HEK293 (cell line): ENCODE measurements at regions not wholly inside any gene's neighbourhood (a gene's known extent, or its start where the extent isn't known, plus 50 kb on each side); places are given as distances from the start of the nearest gene placed in this dataset.

Experiments
- CTCF ChIA-PET: fragments of 350-600 bp; formaldehyde crosslinking; extraction: SDS; loops from one replicate; lab custom pipeline; 2021; ENCODE audit warnings: antibody characterized with exemption; lab: Yijun Ruan, JAX
- POLR2A ChIA-PET: fragments of 300-600 bp; formaldehyde crosslinking; extraction: SDS; loops from one replicate; lab custom pipeline; 2020; ENCODE audit warnings: antibody characterized with exemption, inconsistent platforms; lab: Yijun Ruan, JAX
- H3K27ac ChIP-seq: fragments of 200-500 bp; sonication (Bioruptor generic); 2 replicates; pipeline ENCODE4 v1.5.1; 2014; ENCODE audit warnings: low read depth, low read length, control low read depth, inconsistent platforms; ENCODE audit errors: extremely low read depth
- H3K36me3 ChIP-seq, 2 experiments: fragments of 200-500 bp in 1 of 2; sonication (Bioruptor generic) in 1 of 2; 1 replicate in 1 of 2; 2 replicates in 1 of 2; pipeline ENCODE4 v1.5.1; 2014 to 2017; ENCODE audit warnings: inconsistent platforms in 2 of 2, low read length in 2 of 2; ENCODE audit not compliant: control insufficient read depth in 2 of 2, insufficient read depth in 1 of 2
- H3K4me1 ChIP-seq: fragments of 200-500 bp; sonication (Bioruptor generic); 2 replicates; pipeline ENCODE4 v1.5.1; 2014; ENCODE audit warnings: mild to moderate bottlenecking, low read length, inconsistent platforms; ENCODE audit not compliant: control insufficient read depth, insufficient read depth
- H3K4me3 ChIP-seq: 2 replicates; pipeline ENCODE4 v1.5.1; 2011; ENCODE audit warnings: low read depth, mild to moderate bottlenecking, control low read depth, low read length, moderate library complexity
- H3K9me3 ChIP-seq: fragments of 200-500 bp; sonication (Bioruptor generic); 2 replicates; pipeline ENCODE4 v1.5.1; 2014; ENCODE audit warnings: low read depth, low read length, inconsistent platforms; ENCODE audit not compliant: control insufficient read depth, insufficient read depth
- ELK4 ChIP-seq: IDR thresholded peaks from 2 replicates; pipeline ENCODE4 v1.6.1; 2011; ENCODE audit warnings: mild to moderate bottlenecking, low read depth, low read length, borderline replicate concordance
- GLI4 ChIP-seq: fragments of 450-650 bp; formaldehyde crosslinking; IDR thresholded peaks from 2 replicates; pipeline ENCODE4 v1.5.1; 2016; ENCODE audit warnings: missing biosample characterization, missing genetic modification characterization
- GLIS2 ChIP-seq: fragments of 450-650 bp; formaldehyde crosslinking; IDR thresholded peaks from 2 replicates; pipeline ENCODE4 v1.5.1; 2016; ENCODE audit warnings: missing biosample characterization, missing genetic modification characterization
- KLF1 ChIP-seq: fragments of 450-650 bp; formaldehyde crosslinking; IDR thresholded peaks from 2 replicates; pipeline ENCODE4 v1.5.1; 2016; ENCODE audit warnings: missing biosample characterization, missing genetic modification characterization
- MYNN ChIP-seq: fragments of 450-650 bp; formaldehyde crosslinking; IDR thresholded peaks from 2 replicates; pipeline ENCODE4 v1.5.1; 2016; ENCODE audit warnings: missing biosample characterization, missing genetic modification characterization, borderline replicate concordance
- PRDM1 ChIP-seq: fragments of 450-650 bp; formaldehyde crosslinking; IDR thresholded peaks from 2 replicates; pipeline ENCODE4; 2016; ENCODE audit warnings: missing biosample characterization, missing genetic modification characterization
- ZBTB21 ChIP-seq: fragments of 450-650 bp; formaldehyde crosslinking; IDR thresholded peaks from 2 replicates; pipeline ENCODE4 v1.5.1; 2017; ENCODE audit warnings: missing biosample characterization, missing genetic modification characterization
- ZBTB7A ChIP-seq: fragments of 450-650 bp; formaldehyde crosslinking; IDR thresholded peaks from 2 replicates; pipeline ENCODE4 v1.5.1; 2016; ENCODE audit warnings: low read depth, missing biosample characterization, missing genetic modification characterization
- ZNF184 ChIP-seq: fragments of 450-650 bp; IDR thresholded peaks from 2 replicates; pipeline ENCODE4 v1.5.1; 2018; ENCODE audit warnings: missing biosample characterization, mild to moderate bottlenecking, missing genetic modification characterization
- ZNF37A ChIP-seq: fragments of 450-650 bp; IDR thresholded peaks from 2 replicates; pipeline ENCODE4 v1.5.1; 2018; ENCODE audit warnings: missing biosample characterization, missing genetic modification characterization
- ZNF530 ChIP-seq: fragments of 450-650 bp; formaldehyde crosslinking; IDR thresholded peaks from 2 replicates; pipeline ENCODE4 v1.5.1; 2016; ENCODE audit warnings: low read depth, missing biosample characterization, missing genetic modification characterization
- ZNF544 ChIP-seq: fragments of 450-650 bp; formaldehyde crosslinking; IDR thresholded peaks from 2 replicates; pipeline ENCODE4 v1.5.0; 2017; ENCODE audit warnings: missing biosample characterization, missing genetic modification characterization
- ZNF548 ChIP-seq: fragments of 450-650 bp; formaldehyde crosslinking; IDR thresholded peaks from 2 replicates; pipeline ENCODE4 v1.5.1; 2016; ENCODE audit warnings: missing biosample characterization, missing genetic modification characterization
- ZNF561 ChIP-seq: fragments of 450-650 bp; IDR thresholded peaks from 2 replicates; pipeline ENCODE4 v1.5.1; 2018; ENCODE audit warnings: missing biosample characterization, missing genetic modification characterization, borderline replicate concordance
- ZNF624 ChIP-seq: fragments of 450-650 bp; formaldehyde crosslinking; IDR thresholded peaks from 2 replicates; pipeline ENCODE4 v1.5.1; 2017; ENCODE audit warnings: missing biosample characterization, missing genetic modification characterization
- ZNF660 ChIP-seq: fragments of 450-650 bp; IDR thresholded peaks from 2 replicates; pipeline ENCODE4 v1.5.1; 2018; ENCODE audit warnings: missing biosample characterization, mild to moderate bottlenecking, missing genetic modification characterization
- ZNF768 ChIP-seq: fragments of 450-650 bp; formaldehyde crosslinking; IDR thresholded peaks from 2 replicates; pipeline ENCODE4 v1.5.1; 2018; ENCODE audit warnings: missing biosample characterization, mild to moderate bottlenecking, missing genetic modification characterization
- ZNF837 ChIP-seq: fragments of 450-650 bp; formaldehyde crosslinking; IDR thresholded peaks from 2 replicates; pipeline ENCODE4 v1.5.1; 2016; ENCODE audit warnings: missing biosample characterization, missing genetic modification characterization
- ZSCAN16 ChIP-seq: fragments of 450-650 bp; formaldehyde crosslinking; IDR thresholded peaks from 2 replicates; pipeline ENCODE4 v1.5.1; 2016; ENCODE audit warnings: missing biosample characterization, missing genetic modification characterization
- TF ChIP-seq, protein P1 (sequence below): fragments of 450-650 bp; formaldehyde crosslinking; IDR thresholded peaks from 2 replicates; pipeline ENCODE4 v1.5.1; 2016; ENCODE audit warnings: missing biosample characterization, missing genetic modification characterization
- TF ChIP-seq, protein P2 (sequence below): fragments of 450-650 bp; IDR thresholded peaks from 2 replicates; pipeline ENCODE4 v1.5.1; 2018; ENCODE audit warnings: missing biosample characterization, mild to moderate bottlenecking, missing genetic modification characterization
- TF ChIP-seq, protein P3 (sequence below): fragments of 450-650 bp; formaldehyde crosslinking; IDR thresholded peaks from 2 replicates; pipeline ENCODE4 v1.5.1; 2016; ENCODE audit warnings: missing biosample characterization, missing genetic modification characterization

GRCh38 chr13:72424059-72424458 is 303.4 kb downstream of the MZT1 start:
- H3K9me3 ChIP-seq, result no peaks in the 10 kb centered on the region
- H3K4me3 ChIP-seq, result no peak overlapping the region
- H3K36me3 ChIP-seq, result no peaks in the 10 kb centered on the region
- no peak for TF ChIP-seq GLI4
- no peak for TF ChIP-seq ZNF768 (tag by site-specific recombination)
- TF ChIP-seq ZNF837 (tag by site-specific recombination), result no peak
- POLR2A ChIA-PET, result no interaction called here
- H3K27ac ChIP-seq, result no peak overlapping the region
- no peaks in the 10 kb centered on the region for H3K4me1 ChIP-seq
- CTCF ChIA-PET, result no interaction called here

DNA sequence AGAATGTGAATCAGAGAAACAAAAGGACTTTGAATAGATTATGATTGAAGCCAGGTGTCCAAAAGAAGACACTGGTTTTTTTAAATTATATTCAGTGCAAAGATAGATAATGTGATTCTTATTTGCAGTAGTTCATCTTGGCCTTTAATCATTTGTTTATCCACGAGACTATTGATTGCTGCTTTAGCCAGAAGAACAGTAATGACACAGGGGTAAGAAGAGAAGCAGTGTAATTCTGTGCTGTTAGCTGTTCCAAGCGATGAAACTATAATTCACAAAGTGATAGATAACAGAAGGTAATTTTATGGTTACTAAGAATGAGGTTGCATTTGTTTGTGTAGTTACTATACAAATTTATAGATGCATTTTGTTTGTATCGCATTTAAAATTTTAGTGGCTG is 311.6 kb downstream of the MZT1 start:
- no peak for TF ChIP-seq ZBTB7A (tag by site-specific recombination)
- TF ChIP-seq GLIS2 (tag by site-specific recombination), result no peak
- no peak for TF ChIP-seq ZBTB21 (tag by site-specific recombination)
- no peak for TF ChIP-seq ZNF561 (tag by site-specific recombination)
- TF ChIP-seq, protein P1, sequence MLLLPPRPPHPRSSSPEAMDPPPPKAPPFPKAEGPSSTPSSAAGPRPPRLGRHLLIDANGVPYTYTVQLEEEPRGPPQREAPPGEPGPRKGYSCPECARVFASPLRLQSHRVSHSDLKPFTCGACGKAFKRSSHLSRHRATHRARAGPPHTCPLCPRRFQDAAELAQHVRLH (tag by site-specific recombination), result no peak
- TF ChIP-seq PRDM1 (tag by site-specific recombination), result no peak
- TF ChIP-seq ZNF530 (tag by site-specific recombination), result no peak
- TF ChIP-seq, protein P2, sequence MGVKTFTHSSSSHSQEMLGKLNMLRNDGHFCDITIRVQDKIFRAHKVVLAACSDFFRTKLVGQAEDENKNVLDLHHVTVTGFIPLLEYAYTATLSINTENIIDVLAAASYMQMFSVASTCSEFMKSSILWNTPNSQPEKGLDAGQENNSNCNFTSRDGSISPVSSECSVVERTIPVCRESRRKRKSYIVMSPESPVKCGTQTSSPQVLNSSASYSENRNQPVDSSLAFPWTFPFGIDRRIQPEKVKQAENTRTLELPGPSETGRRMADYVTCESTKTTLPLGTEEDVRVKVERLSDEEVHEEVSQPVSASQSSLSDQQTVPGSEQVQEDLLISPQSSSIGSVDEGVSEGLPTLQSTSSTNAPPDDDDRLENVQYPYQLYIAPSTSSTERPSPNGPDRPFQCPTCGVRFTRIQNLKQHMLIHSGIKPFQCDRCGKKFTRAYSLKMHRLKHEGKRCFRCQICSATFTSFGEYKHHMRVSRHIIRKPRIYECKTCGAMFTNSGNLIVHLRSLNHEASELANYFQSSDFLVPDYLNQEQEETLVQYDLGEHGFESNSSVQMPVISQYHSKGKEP (tag by site-specific recombination), result no peak
- TF ChIP-seq ZSCAN16 (tag by site-specific recombination), result no peak
- no peak for TF ChIP-seq ZNF184
- no peak for TF ChIP-seq ZNF548 (tag by site-specific recombination)
- no peak for TF ChIP-seq ZNF544 (tag by site-specific recombination)
- TF ChIP-seq MYNN, result no peak
- no peak for TF ChIP-seq ELK4
- no peak for TF ChIP-seq ZNF624 (tag by site-specific recombination)
- no peak for TF ChIP-seq ZNF660 (tag by site-specific recombination)
- no peak for TF ChIP-seq KLF1 (tag by site-specific recombination)
- TF ChIP-seq, protein P3, sequence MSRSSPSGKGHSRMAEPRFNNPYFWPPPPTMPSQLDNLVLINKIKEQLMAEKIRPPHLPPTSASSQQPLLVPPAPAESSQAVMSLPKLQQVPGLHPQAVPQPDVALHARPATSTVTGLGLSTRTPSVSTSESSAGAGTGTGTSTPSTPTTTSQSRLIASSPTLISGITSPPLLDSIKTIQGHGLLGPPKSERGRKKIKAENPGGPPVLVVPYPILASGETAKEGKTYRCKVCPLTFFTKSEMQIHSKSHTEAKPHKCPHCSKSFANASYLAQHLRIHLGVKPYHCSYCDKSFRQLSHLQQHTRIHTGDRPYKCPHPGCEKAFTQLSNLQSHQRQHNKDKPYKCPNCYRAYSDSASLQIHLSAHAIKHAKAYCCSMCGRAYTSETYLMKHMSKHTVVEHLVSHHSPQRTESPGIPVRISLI (tag by site-specific recombination), result no peak
- no peak for TF ChIP-seq ZNF37A (tag by site-specific recombination)
- H3K4me1 ChIP-seq, result no peaks in the 10 kb centered on the region
- ChIA-PET POLR2A (no interaction called here), CTCF (no interaction called here)
- no peak overlapping the region for H3K27ac ChIP-seq
- H3K9me3 ChIP-seq, result no peaks in the 10 kb centered on the region
- H3K4me3 ChIP-seq, result no peak overlapping the region
- H3K36me3 ChIP-seq, result no peaks in the 10 kb centered on the region
